Fibroblast of villous mesenchyme (primary cell): ENCODE measurements at regions not wholly inside any gene's neighbourhood (a gene's known extent, or its start where the extent isn't known, plus 50 kb on each side); places are given as distances from the start of the nearest gene placed in this dataset.
"Not testable (repeated sequence)": the region's sequence is repeated elsewhere in the genome, so short reads cannot be mapped to it uniquely, and the experiment has no call there.

Source experiments
- DNase-seq: peaks from one replicate; pipeline ENCODE4 v3.0.0-alpha.2; 2010; ENCODE audit warnings: low read depth
- H3K4me3 ChIP-seq: 2 replicates; pipeline ENCODE4 v1.5.1; 2011; ENCODE audit warnings: low read depth, mild to moderate bottlenecking, low read length
- TF ChIP-seq, protein P1 (sequence below): IDR thresholded peaks from 2 replicates; pipeline ENCODE4 v1.5.1; 2012; ENCODE audit warnings: low read depth, mild to moderate bottlenecking, low read length; ENCODE audit not compliant: insufficient read depth

DNA sequence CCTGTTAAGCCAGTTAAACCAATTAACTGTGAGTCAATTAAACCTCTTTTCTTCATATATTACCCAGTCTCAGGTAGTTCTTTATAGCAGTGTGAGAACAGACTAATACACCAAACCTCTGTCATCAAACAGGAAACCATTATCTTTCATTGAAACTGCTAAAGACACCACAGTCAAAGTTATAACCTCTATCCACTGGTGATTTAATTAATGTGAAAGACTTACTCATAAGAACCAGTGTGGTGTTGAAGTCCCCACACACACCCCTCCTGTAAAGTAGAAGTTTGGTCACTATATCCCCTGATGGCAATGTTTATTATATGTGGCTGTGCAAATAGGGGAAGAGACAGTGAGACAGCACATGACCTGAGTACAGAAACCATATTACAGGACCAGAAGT lies 228.1 kb downstream of the NEBL start:
- no peak for DNase-seq
- TF ChIP-seq, protein P1, sequence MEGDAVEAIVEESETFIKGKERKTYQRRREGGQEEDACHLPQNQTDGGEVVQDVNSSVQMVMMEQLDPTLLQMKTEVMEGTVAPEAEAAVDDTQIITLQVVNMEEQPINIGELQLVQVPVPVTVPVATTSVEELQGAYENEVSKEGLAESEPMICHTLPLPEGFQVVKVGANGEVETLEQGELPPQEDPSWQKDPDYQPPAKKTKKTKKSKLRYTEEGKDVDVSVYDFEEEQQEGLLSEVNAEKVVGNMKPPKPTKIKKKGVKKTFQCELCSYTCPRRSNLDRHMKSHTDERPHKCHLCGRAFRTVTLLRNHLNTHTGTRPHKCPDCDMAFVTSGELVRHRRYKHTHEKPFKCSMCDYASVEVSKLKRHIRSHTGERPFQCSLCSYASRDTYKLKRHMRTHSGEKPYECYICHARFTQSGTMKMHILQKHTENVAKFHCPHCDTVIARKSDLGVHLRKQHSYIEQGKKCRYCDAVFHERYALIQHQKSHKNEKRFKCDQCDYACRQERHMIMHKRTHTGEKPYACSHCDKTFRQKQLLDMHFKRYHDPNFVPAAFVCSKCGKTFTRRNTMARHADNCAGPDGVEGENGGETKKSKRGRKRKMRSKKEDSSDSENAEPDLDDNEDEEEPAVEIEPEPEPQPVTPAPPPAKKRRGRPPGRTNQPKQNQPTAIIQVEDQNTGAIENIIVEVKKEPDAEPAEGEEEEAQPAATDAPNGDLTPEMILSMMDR, result no peak
- no peak overlapping the region for H3K4me3 ChIP-seq

DNA sequence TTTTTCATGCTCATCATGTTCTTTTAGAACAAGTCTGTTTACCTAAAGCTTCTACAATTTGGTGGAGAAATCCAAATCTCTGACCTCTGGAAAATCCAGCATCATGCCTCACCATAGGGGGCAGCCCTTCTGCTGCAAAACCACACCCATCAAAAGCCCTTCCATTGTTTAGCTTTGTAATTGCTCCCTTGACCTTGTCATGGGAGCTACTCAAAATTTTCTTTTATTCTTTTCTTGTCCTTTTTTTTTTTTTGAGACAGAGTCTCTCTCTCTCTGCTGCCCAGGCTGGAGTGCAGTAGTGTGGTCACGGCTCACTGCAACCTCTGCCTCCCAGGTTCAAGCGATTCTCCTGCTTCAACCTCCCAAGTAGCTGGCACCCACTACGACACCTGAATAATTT lies 234.4 kb downstream of the NEBL start:
- no peak for DNase-seq
- H3K4me3 ChIP-seq, result no peak overlapping the region
- TF ChIP-seq, protein P1, result no peak

DNA sequence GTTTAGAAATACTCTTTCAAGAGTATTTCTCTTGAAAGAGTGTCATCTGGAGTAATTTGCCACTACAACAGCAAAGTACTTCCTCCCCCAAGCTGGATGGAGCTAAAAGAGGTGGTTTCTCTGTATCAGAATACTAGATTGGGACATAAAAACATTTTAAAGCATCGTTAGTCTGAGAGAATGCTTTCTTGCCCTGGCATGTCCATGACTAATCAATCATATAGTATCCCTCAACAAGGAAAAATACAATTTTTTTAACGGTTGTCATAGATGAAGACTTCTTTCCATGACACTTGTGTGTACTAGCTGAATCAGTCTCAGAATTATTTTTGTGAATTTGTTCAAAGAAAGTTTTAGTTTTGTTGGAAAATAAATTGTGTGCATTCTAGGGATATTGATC lies 237.9 kb downstream of the NEBL start:
- no peak overlapping the region for H3K4me3 ChIP-seq
- TF ChIP-seq, protein P1, result no peak
- no peak for DNase-seq

DNA sequence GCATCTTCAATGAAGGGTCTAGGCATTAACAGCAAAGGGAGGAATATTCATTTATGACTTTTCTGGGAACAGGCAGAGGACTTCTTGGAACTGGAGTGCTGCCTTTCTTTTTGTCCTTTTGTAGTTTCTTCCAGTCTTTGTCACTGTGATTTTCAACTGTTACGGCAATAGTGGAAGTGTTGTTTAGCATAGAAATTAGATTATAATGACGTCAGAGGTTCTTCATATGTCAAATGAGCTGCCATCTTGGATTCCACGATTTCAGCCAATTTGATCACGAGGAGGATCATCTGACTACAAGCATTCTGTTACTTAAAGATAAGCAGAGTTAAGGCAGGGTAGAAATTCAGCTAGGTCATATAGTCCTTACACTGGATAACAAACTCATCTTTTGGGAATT lies 239.0 kb downstream of the NEBL start:
- TF ChIP-seq, protein P1, result no peak
- no peak for DNase-seq
- no peak overlapping the region for H3K4me3 ChIP-seq

DNA sequence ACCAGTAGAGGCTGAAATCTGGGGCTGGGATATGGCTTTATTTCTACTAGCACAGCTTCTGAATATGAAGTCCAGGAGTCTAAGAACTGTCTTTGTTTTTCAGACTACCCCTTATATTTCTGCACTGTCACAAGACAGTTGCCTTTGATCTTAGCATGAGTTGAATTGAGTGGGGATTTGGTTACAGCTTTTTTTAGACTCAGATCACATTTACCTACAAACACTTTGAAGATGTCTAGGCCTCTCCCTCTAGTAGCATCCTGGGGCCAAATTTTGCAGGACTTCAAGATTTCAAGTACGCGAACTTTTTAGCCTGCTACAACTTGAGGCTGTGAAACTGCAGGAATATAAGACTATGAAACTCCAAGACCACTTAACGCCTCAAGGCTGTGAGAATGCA lies 240.2 kb downstream of the NEBL start:
- no peak for DNase-seq

DNA sequence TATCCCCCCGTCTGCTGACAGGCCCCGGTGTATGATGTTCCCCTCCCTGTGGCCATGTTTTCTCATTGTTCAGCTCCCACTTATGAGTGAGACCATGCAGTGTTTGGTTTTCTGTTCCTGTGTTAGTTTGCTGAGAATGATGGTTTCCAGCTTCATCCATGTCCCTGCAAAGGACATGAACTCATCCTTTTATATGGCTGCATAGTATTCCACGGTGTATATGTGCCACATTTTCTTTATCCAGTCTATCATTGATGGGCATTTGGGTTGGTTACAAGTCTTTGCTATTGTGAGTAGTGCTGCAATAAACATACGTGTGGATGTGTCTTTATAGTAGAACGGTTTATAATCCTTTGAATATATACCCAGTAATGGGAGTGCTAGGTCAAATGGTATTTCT lies 244.7 kb downstream of the NEBL start:
- not testable (repeated sequence) for H3K4me3 ChIP-seq, DNase-seq

More for the DNA sequence above, 240.2 kb downstream of the NEBL start:
- no peak overlapping the region for H3K4me3 ChIP-seq
- TF ChIP-seq, protein P1, result no peak

DNA sequence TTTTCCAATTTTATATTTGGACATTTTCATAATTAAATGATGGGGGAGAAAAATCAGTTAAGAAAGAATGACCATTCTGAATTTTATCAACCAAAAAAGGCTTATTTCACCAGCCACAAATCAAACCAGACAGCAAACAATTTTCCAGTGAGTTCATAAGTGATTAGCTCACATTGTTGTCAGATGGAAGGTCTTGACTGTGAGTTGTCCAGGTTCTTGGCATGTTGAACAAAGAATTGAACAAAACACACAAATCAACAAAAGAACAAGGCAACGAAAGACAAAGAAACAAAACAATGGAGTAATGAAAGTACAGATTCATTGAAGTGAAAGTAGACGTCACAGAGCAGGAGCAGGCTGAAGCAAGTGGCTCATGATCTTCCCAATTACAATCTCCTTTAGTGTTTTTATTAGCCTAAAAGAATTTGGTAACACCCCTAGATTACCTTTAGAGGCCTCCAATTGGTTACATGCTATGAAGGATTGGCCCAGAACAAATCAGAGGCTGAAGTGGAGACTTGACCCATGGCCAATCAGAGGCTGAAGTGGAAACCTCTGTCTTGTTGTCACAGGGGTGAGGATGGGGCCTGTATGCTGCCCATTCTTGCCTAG lies 248.7 kb downstream of the NEBL start:
- no peak overlapping the region for H3K4me3 ChIP-seq
- TF ChIP-seq, protein P1, result no peak
- DNase-seq, result no peak
